ENCODE measurements at regions not wholly inside any gene's neighbourhood (a gene's known extent, or its start where the extent isn't known, plus 50 kb on each side); places are given as distances from the start of the nearest gene placed in this dataset.

DNA sequence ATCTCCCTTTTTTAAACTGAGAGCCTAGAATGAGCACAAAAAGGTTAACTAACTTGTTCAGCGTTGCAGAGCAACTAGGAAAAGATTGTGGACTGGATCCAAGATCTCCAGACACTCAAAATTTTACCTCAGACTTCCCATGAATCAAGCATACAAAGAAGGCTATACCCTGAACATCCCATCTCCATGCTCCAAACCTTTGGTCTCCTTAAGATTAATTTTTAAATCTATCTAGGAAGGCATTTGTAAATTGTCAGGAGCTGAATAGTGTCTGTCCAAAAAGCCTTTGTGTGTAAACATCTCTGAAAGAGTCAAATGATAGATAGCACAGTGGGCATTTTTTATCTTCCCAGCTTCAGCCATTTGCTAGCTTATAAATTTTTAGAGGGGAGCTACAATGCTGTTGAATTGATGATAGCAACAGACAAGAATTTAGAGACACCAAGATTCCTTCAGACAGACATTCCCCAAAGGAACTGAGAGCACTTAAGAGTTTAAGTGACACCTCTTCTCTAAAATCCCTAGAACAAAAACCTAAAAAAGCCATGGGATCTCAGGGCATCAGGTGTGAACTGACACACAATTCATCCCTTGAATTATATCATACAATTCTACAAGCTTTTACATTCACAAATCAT, 480.8 kb upstream of the FAM241A start:
- TF ChIP-seq, protein P1, sequence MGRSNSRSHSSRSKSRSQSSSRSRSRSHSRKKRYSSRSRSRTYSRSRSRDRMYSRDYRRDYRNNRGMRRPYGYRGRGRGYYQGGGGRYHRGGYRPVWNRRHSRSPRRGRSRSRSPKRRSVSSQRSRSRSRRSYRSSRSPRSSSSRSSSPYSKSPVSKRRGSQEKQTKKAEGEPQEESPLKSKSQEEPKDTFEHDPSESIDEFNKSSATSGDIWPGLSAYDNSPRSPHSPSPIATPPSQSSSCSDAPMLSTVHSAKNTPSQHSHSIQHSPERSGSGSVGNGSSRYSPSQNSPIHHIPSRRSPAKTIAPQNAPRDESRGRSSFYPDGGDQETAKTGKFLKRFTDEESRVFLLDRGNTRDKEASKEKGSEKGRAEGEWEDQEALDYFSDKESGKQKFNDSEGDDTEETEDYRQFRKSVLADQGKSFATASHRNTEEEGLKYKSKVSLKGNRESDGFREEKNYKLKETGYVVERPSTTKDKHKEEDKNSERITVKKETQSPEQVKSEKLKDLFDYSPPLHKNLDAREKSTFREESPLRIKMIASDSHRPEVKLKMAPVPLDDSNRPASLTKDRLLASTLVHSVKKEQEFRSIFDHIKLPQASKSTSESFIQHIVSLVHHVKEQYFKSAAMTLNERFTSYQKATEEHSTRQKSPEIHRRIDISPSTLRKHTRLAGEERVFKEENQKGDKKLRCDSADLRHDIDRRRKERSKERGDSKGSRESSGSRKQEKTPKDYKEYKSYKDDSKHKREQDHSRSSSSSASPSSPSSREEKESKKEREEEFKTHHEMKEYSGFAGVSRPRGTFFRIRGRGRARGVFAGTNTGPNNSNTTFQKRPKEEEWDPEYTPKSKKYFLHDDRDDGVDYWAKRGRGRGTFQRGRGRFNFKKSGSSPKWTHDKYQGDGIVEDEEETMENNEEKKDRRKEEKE (IDR thresholded peaks at IDR 0.05): no peak
- TF ChIP-seq GABPA (IDR thresholded peaks at IDR 0.05; ENCODE audit: low read depth): no peak
- TF ChIP-seq KDM1A (IDR thresholded peaks at IDR 0.05; ENCODE audit: borderline replicate concordance): no peak
- no peak for TF ChIP-seq EP300 (IDR thresholded peaks at IDR 0.05; ENCODE audit: borderline replicate concordance in 1 of 2, control insufficient read depth in 1 of 2, low read depth in 2 of 2, low read length in 2 of 2)
- no peak for TF ChIP-seq HDAC2 (IDR thresholded peaks at IDR 0.05)
- no peak for TF ChIP-seq CHD4 (IDR thresholded peaks at IDR 0.05)
- TF ChIP-seq, protein P2, sequence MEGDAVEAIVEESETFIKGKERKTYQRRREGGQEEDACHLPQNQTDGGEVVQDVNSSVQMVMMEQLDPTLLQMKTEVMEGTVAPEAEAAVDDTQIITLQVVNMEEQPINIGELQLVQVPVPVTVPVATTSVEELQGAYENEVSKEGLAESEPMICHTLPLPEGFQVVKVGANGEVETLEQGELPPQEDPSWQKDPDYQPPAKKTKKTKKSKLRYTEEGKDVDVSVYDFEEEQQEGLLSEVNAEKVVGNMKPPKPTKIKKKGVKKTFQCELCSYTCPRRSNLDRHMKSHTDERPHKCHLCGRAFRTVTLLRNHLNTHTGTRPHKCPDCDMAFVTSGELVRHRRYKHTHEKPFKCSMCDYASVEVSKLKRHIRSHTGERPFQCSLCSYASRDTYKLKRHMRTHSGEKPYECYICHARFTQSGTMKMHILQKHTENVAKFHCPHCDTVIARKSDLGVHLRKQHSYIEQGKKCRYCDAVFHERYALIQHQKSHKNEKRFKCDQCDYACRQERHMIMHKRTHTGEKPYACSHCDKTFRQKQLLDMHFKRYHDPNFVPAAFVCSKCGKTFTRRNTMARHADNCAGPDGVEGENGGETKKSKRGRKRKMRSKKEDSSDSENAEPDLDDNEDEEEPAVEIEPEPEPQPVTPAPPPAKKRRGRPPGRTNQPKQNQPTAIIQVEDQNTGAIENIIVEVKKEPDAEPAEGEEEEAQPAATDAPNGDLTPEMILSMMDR (IDR thresholded peaks at IDR 0.05 in 2 of 3, conservative IDR thresholded peaks at IDR 0.05 in 1 of 3; ENCODE audit: control insufficient read depth in 2 of 3, extremely low read depth in 1 of 3, insufficient read depth in 1 of 3, low read depth in 3 of 3, low read length in 3 of 3): no peak
